Endodermal cell (in vitro differentiated cells): ENCODE measurements at regions not wholly inside any gene's neighbourhood (a gene's known extent, or its start where the extent isn't known, plus 50 kb on each side); places are given as distances from the start of the nearest gene placed in this dataset.

Experiments
- DNase-seq: peaks from one replicate; pipeline ENCODE4 v3.0.0-alpha.2; 2017
- H3K27ac ChIP-seq: 2 replicates; pipeline ENCODE4 v1.5.1; 2013; ENCODE audit warnings: mild to moderate bottlenecking, low read depth, low read length, moderate library complexity
- H3K27me3 ChIP-seq: 2 replicates; pipeline ENCODE4 v1.6.1; 2013; ENCODE audit warnings: mild to moderate bottlenecking, low read length, moderate library complexity; ENCODE audit not compliant: insufficient read depth, control insufficient read depth, poor library complexity, severe bottlenecking
- H3K36me3 ChIP-seq: 2 replicates; pipeline ENCODE4 v1.7.0; 2013; ENCODE audit warnings: mild to moderate bottlenecking, low read length, moderate library complexity; ENCODE audit not compliant: control insufficient read depth, insufficient read depth
- H3K4me1 ChIP-seq: one replicate; pipeline ENCODE4 v1.7.0; 2013; ENCODE audit warnings: low read length; ENCODE audit not compliant: control insufficient read depth, insufficient read depth
- H3K4me3 ChIP-seq: 2 replicates; pipeline ENCODE4 v1.5.1; 2013; ENCODE audit warnings: mild to moderate bottlenecking, low read length, moderate library complexity
- H3K9ac ChIP-seq: 2 replicates; pipeline ENCODE4 v1.6.1; 2013; ENCODE audit warnings: mild to moderate bottlenecking, low read length, moderate library complexity; ENCODE audit not compliant: poor library complexity, severe bottlenecking; ENCODE audit errors: extremely low read depth
- H3K9me3 ChIP-seq: 2 replicates; pipeline ENCODE4 v1.6.1; 2013; ENCODE audit warnings: mild to moderate bottlenecking, low read length, moderate library complexity; ENCODE audit not compliant: control insufficient read depth
- H3K27ac Mint-ChIP-seq: 2 replicates; pipeline ENCODE4 v1.8.0; 2020; ENCODE audit warnings: mixed read lengths
- H3K27me3 Mint-ChIP-seq: 2 replicates; pipeline ENCODE4 v1.8.0; 2021; ENCODE audit warnings: mild to moderate bottlenecking, mixed read lengths; ENCODE audit not compliant: insufficient read depth
- H3K36me3 Mint-ChIP-seq: 2 replicates; pipeline ENCODE4 v1.8.0; 2020; ENCODE audit warnings: low read depth, mixed read lengths
- H3K4me1 Mint-ChIP-seq: 2 replicates; pipeline ENCODE4 v1.8.0; 2020; ENCODE audit warnings: mixed read lengths
- H3K4me3 Mint-ChIP-seq: 2 replicates; pipeline ENCODE4 v1.8.0; 2020; ENCODE audit warnings: mild to moderate bottlenecking, moderate library complexity, mixed read lengths
- H3K9me3 Mint-ChIP-seq: 2 replicates; pipeline ENCODE4 v1.8.0; 2020; ENCODE audit warnings: mild to moderate bottlenecking, mixed read lengths
- WGBS, 2 experiments: methylation state at CpG; one replicate each; pipeline versions ENCODE4 v1.1.5 to v1.1.7; 2013; ENCODE audit warnings: missing lambda C conversion rate in 2 of 2, mixed read lengths in 1 of 2; ENCODE audit not compliant: insufficient coverage in 1 of 2, insufficient read length in 1 of 2; 5-methylcytosine and 5-hydroxymethylcytosine counted together
- TF ChIP-seq, protein P1 (sequence below): fragments of 200-600 bp; sonication (generic); conservative IDR thresholded peaks from 2 replicates; pipeline ENCODE4 v1.5.0; 2021; ENCODE audit warnings: antibody characterized with exemption, mild to moderate bottlenecking

DNA sequence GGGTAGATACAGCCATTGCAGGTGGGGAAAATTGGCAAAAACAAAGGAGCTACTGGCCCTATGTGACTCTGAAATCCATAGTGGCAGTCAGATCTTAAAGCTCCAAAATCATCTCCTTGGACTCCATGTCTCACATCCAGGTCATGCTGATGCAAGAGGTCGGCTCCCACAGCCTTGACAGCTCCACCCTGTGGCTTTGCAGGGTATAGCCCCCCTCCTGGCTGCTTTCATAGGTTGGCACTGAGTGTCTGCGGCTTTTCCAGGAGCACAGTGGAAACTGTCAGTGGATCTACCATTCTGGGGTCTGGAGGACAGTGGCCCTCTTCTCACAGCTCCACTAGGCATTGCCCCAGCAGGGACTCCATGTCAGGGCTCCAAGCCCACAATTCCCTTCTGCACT is 1190.1 kb downstream of the CDH12 start:
- WGBS, 2 experiments = 90 to 100% methylated on average over 1 to 2 of the region's 2 CpGs
- no peak overlapping the region for H3K4me3 ChIP-seq
- H3K9me3 Mint-ChIP-seq = peaks cover 31% of the 10 kb centered on the region
- no peaks in the 10 kb centered on the region for H3K36me3 ChIP-seq
- TF ChIP-seq, protein P1, sequence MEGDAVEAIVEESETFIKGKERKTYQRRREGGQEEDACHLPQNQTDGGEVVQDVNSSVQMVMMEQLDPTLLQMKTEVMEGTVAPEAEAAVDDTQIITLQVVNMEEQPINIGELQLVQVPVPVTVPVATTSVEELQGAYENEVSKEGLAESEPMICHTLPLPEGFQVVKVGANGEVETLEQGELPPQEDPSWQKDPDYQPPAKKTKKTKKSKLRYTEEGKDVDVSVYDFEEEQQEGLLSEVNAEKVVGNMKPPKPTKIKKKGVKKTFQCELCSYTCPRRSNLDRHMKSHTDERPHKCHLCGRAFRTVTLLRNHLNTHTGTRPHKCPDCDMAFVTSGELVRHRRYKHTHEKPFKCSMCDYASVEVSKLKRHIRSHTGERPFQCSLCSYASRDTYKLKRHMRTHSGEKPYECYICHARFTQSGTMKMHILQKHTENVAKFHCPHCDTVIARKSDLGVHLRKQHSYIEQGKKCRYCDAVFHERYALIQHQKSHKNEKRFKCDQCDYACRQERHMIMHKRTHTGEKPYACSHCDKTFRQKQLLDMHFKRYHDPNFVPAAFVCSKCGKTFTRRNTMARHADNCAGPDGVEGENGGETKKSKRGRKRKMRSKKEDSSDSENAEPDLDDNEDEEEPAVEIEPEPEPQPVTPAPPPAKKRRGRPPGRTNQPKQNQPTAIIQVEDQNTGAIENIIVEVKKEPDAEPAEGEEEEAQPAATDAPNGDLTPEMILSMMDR = peak; percentile 47
- no peak overlapping the region for H3K27ac Mint-ChIP-seq
- H3K4me1 Mint-ChIP-seq = peaks cover 6% of the 10 kb centered on the region
- H3K9ac ChIP-seq = no peak overlapping the region
- peaks cover 4% of the 10 kb centered on the region for H3K4me1 ChIP-seq
- no peaks in the 10 kb centered on the region for H3K27me3 Mint-ChIP-seq
- no peaks in the 10 kb centered on the region for H3K36me3 Mint-ChIP-seq
- H3K4me3 Mint-ChIP-seq = no peak overlapping the region
- peak; percentile 76 for DNase-seq
- peaks cover 23% of the 10 kb centered on the region for H3K9me3 ChIP-seq
- H3K27ac ChIP-seq = no peak overlapping the region
- no peaks in the 10 kb centered on the region for H3K27me3 ChIP-seq

DNA sequence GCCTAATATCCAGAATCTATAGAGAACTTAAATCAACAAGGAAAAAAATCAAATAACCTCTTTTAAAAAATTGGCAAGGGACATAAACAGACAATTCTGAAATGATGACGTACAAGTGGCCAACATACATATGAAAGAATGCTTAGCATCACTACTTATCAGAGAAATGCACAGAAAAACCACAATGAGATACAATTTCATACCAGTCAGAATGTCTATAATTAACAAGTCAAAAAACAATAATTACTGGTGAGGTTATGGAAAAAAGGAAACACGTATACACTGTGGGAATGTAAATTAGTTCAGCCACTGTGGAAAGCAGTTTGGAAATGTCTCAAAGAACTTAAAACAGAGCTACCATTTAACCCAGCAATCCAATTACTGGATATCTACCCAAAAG is 1192.0 kb downstream of the CDH12 start:
- Mint-ChIP-seq H3K27ac (no peak overlapping the region), H3K9me3 (peaks cover 31% of the 10 kb centered on the region), H3K4me3 (no peak overlapping the region), H3K27me3 (no peaks in the 10 kb centered on the region), H3K4me1 (peaks cover 6% of the 10 kb centered on the region), H3K36me3 (no peaks in the 10 kb centered on the region)
- TF ChIP-seq, protein P1 = no peak
- no peak overlapping the region for H3K4me3 ChIP-seq
- no peaks in the 10 kb centered on the region for H3K36me3 ChIP-seq
- H3K9ac ChIP-seq = no peak overlapping the region
- peaks cover 4% of the 10 kb centered on the region for H3K4me1 ChIP-seq
- no peak overlapping the region for H3K27ac ChIP-seq
- WGBS, 2 experiments = 94% methylated on average over 2 of the region's 2 CpGs; no CpG with 5 or more reads in 1 of the 2 experiments
- peaks cover 23% of the 10 kb centered on the region for H3K9me3 ChIP-seq
- no peak for DNase-seq
- H3K27me3 ChIP-seq = no peaks in the 10 kb centered on the region

DNA sequence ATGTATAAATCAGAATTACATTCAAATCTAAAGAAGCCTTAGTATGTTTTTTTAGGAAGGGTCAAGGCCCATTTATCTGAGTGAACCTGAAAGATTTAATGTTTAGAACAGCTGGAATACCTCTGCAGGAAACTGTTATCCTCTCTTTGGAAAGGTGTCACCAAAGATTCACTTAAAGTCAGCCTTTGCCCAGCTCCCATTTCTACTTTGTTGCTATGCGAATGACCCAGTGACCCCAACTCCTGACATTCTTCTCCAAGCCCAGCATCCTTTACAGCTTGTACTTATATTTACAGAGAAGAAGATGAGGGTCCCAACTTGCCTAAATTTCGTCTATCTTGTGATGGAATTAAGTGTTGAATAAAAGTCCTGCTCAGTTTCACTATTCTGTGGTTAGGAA is 1198.6 kb downstream of the CDH12 start:
- no peak for DNase-seq
- H3K27me3 ChIP-seq = no peaks in the 10 kb centered on the region
- no peaks in the 10 kb centered on the region for H3K4me1 ChIP-seq
- no peaks in the 10 kb centered on the region for H3K36me3 Mint-ChIP-seq
- no peaks in the 10 kb centered on the region for H3K9me3 Mint-ChIP-seq
- no peak overlapping the region for H3K27ac Mint-ChIP-seq
- H3K27ac ChIP-seq = no peak overlapping the region
- no peaks in the 10 kb centered on the region for H3K9me3 ChIP-seq
- H3K9ac ChIP-seq = no peak overlapping the region
- H3K36me3 ChIP-seq = no peaks in the 10 kb centered on the region
- H3K27me3 Mint-ChIP-seq = no peaks in the 10 kb centered on the region
- H3K4me1 Mint-ChIP-seq = no peaks in the 10 kb centered on the region
- 81% methylated on average over 2 of the region's 2 CpGs; no CpG with 5 or more reads in 1 of the 2 experiments for WGBS, 2 experiments
- TF ChIP-seq, protein P1 = no peak
- no peak overlapping the region for H3K4me3 Mint-ChIP-seq
- H3K4me3 ChIP-seq = no peak overlapping the region
